NCI-H526 treated with DMSO at 0.1 percent for 48 hours (cell line): ENCODE measurements at regions not wholly inside any gene's neighbourhood (a gene's known extent, or its start where the extent isn't known, plus 50 kb on each side); places are given as distances from the start of the nearest gene placed in this dataset.
"Not testable (repeated sequence)": the region's sequence is repeated elsewhere in the genome, so short reads cannot be mapped to it uniquely, and the experiment has no call there.

ENCODE experiments used
- DNase-seq: peaks from one replicate; lab custom pipeline; 2025; lab: John Stamatoyannopoulos, UW

GRCh38 chr2:184449760-184450159 is 148.6 kb upstream of the ZNF804A start:
- DNase-seq = no peak

GRCh38 chr2:184452907-184453306 is 145.4 kb upstream of the ZNF804A start:
- DNase-seq = no peak

- DNase-seq = no peak
Observed at GRCh38 chr2:184455624-184456023, 142.7 kb upstream of the ZNF804A start.

GRCh38 chr2:184456693-184457092 is 141.6 kb upstream of the ZNF804A start:
- not testable (repeated sequence) for DNase-seq

GRCh38 chr2:184463102-184463865 is 135.0 kb upstream of the ZNF804A start:
- DNase-seq = no peak

- no peak for DNase-seq
Observed at GRCh38 chr2:184463866-184464248, 134.5 kb upstream of the ZNF804A start.

- no peak for DNase-seq
Observed at GRCh38 chr2:184468826-184469225, 129.5 kb upstream of the ZNF804A start.

- DNase-seq = no peak
Observed at GRCh38 chr2:184472481-184472880, 125.8 kb upstream of the ZNF804A start.

- no peak for DNase-seq
Observed at GRCh38 chr2:184481865-184482264, 116.5 kb upstream of the ZNF804A start.

- DNase-seq = no peak
Observed at GRCh38 chr2:184498936-184499335, 99.4 kb upstream of the ZNF804A start.

- no peak for DNase-seq
Observed at GRCh38 chr2:184504252-184504651, 94.1 kb upstream of the ZNF804A start.

GRCh38 chr2:184507254-184507653 is 91.1 kb upstream of the ZNF804A start:
- no peak for DNase-seq

GRCh38 chr2:184517402-184517801 is 80.9 kb upstream of the ZNF804A start:
- DNase-seq = no peak

- DNase-seq = no peak
Observed at GRCh38 chr2:184520441-184520840, 77.9 kb upstream of the ZNF804A start.

GRCh38 chr2:184523732-184524131 is 74.6 kb upstream of the ZNF804A start:
- DNase-seq = no peak

GRCh38 chr2:184524551-184525382 is 73.6 kb upstream of the ZNF804A start:
- no peak for DNase-seq

- DNase-seq = no peak
Observed at GRCh38 chr2:184527058-184527457, 71.3 kb upstream of the ZNF804A start.

- no peak for DNase-seq
Observed at GRCh38 chr2:184528119-184528518, 70.2 kb upstream of the ZNF804A start.

GRCh38 chr2:184530239-184530638 is 68.1 kb upstream of the ZNF804A start:
- DNase-seq = no peak

- DNase-seq = no peak
Observed at GRCh38 chr2:184530959-184531358, 67.4 kb upstream of the ZNF804A start.

- DNase-seq = no peak
Observed at GRCh38 chr2:184532551-184532950, 65.8 kb upstream of the ZNF804A start.

- DNase-seq = no peak
Observed at GRCh38 chr2:184534986-184535385, 63.3 kb upstream of the ZNF804A start.

- DNase-seq = no peak
Observed at GRCh38 chr2:184540246-184540789, 58.0 kb upstream of the ZNF804A start.
